ENCODE measurements at regions not wholly inside any gene's neighbourhood (a gene's known extent, or its start where the extent isn't known, plus 50 kb on each side); places are given as distances from the start of the nearest gene placed in this dataset.

DNA sequence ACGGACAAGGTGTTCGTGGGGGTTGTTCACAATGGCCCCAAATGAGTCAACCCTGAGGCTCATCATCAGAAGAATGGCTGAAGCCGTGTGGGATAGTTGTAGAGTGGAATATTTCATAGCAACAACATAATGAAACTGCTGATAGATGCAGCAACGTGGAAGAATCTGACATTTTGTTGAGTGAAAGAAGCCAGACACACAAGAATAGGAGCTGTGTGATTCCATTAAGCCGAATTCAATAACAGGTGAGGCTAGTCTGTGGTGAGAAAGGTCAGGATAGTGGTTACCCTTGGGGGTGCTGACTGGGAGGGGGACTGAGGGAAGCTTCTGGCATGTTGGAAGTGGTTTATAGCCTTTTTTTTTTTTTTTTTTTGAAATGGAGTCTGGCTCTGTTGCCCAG, 144.0 kb downstream of the SMAD6 start:
- Histone ChIP-seq H3K4me3 (ENCODE audit: low read depth in 1 of 2, low read length in 1 of 2) (no peak overlapping the region), H3K27me3 (no peaks in the 10 kb centered on the region), H3K4me1 (ENCODE audit: control insufficient read depth in 1 of 2, insufficient read depth in 1 of 2, low read depth in 1 of 2, low read length in 1 of 2) (peaks cover 35 to 40% of the 10 kb centered on the region in 2 experiments), H3K9me3 (no peaks in the 10 kb centered on the region), H3K27ac (no peak overlapping the region), H3K36me3 (no peaks in the 10 kb centered on the region)
- TF ChIP-seq, protein P1, sequence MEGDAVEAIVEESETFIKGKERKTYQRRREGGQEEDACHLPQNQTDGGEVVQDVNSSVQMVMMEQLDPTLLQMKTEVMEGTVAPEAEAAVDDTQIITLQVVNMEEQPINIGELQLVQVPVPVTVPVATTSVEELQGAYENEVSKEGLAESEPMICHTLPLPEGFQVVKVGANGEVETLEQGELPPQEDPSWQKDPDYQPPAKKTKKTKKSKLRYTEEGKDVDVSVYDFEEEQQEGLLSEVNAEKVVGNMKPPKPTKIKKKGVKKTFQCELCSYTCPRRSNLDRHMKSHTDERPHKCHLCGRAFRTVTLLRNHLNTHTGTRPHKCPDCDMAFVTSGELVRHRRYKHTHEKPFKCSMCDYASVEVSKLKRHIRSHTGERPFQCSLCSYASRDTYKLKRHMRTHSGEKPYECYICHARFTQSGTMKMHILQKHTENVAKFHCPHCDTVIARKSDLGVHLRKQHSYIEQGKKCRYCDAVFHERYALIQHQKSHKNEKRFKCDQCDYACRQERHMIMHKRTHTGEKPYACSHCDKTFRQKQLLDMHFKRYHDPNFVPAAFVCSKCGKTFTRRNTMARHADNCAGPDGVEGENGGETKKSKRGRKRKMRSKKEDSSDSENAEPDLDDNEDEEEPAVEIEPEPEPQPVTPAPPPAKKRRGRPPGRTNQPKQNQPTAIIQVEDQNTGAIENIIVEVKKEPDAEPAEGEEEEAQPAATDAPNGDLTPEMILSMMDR (IDR thresholded peaks at IDR 0.05) = no peak

DNA sequence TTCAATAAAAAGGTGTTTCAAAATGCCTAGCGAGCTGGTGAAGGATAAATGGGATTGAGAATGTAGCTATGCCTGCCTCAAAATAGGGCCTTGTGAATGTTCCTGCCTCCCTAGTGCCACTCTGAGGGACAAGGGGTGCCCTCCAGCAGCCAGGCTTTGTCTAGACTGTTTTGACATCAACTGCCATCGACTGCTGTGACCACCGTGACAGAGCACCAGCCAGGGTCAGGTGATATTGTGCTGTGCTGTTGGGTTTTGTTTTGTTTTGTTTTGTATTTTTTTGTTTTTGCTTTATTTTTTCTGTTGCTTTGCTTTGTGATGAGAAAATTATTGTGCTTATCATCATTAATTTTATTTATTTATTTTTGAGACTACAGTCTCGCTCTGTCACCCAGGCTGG, 144.8 kb downstream of the SMAD6 start:
- no peak overlapping the region for H3K27ac ChIP-seq
- no peaks in the 10 kb centered on the region for H3K9me3 ChIP-seq
- TF ChIP-seq, protein P1 (IDR thresholded peaks at IDR 0.05) = no peak
- H3K27me3 ChIP-seq = no peaks in the 10 kb centered on the region
- no peak overlapping the region for H3K4me3 ChIP-seq (ENCODE audit: low read depth in 1 of 2, low read length in 1 of 2)
- peaks cover 33 to 39% of the 10 kb centered on the region in 2 experiments for H3K4me1 ChIP-seq (ENCODE audit: control insufficient read depth in 1 of 2, insufficient read depth in 1 of 2, low read depth in 1 of 2, low read length in 1 of 2)
- no peaks in the 10 kb centered on the region for H3K36me3 ChIP-seq

DNA sequence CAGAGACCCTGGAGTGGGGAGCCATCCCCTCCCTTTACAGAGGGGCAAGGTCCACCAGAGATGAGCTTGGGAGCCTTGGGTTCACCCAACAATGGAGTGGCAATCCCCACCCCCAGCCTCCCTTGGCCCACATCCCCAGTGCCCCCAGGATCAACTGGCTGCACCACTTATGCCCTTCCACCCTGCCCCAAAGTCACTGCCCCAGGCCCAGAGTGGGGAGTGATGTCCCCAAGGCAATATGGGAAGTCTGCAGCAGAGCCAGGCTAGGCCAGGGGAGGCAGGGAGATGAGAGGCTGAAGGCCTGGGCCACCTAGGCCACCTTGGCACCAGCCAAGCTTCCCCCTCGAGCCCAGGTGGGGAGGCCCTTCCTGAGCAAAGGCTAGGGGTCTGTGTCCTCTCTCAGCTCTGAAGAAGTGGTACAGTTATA, 145.5 kb downstream of the SMAD6 start:
- no peak overlapping the region for H3K27ac ChIP-seq
- peaks cover 3% of the 10 kb centered on the region for H3K27me3 ChIP-seq
- no peak overlapping the region for H3K4me3 ChIP-seq (ENCODE audit: low read depth in 1 of 2, low read length in 1 of 2)
- H3K36me3 ChIP-seq = no peaks in the 10 kb centered on the region
- TF ChIP-seq, protein P1 (IDR thresholded peaks at IDR 0.05) = no peak
- H3K9me3 ChIP-seq = no peaks in the 10 kb centered on the region
- peaks cover 29 to 35% of the 10 kb centered on the region in 2 experiments for H3K4me1 ChIP-seq (ENCODE audit: control insufficient read depth in 1 of 2, insufficient read depth in 1 of 2, low read depth in 1 of 2, low read length in 1 of 2)

DNA sequence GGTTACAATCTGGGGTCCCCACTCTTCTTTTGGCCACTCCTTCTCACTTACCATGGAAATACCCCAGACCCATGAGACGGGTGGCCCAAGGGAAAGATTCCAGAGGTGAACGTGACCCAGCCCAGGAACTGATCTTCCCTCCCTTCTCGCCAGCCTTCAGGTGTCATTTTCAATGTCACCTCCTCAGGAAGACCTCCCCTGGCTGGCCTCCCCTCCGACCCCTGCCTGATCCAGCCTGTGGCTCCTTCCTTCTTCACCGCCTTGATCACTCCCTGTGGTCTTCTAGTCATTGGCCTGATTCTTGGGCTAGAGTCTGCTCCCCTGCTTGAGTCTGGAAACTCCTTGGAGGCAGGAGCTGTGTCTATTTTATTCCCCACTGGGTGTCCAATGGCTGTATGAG, 146.1 kb downstream of the SMAD6 start:
- no peaks in the 10 kb centered on the region for H3K36me3 ChIP-seq
- H3K27ac ChIP-seq = no peak overlapping the region
- H3K4me1 ChIP-seq (ENCODE audit: control insufficient read depth in 1 of 2, insufficient read depth in 1 of 2, low read depth in 1 of 2, low read length in 1 of 2) = peaks cover 26 to 32% of the 10 kb centered on the region in 2 experiments
- H3K9me3 ChIP-seq = no peaks in the 10 kb centered on the region
- peaks cover 4% of the 10 kb centered on the region for H3K27me3 ChIP-seq
- no peak overlapping the region for H3K4me3 ChIP-seq (ENCODE audit: low read depth in 1 of 2, low read length in 1 of 2)
- TF ChIP-seq, protein P1 (IDR thresholded peaks at IDR 0.05) = no peak

DNA sequence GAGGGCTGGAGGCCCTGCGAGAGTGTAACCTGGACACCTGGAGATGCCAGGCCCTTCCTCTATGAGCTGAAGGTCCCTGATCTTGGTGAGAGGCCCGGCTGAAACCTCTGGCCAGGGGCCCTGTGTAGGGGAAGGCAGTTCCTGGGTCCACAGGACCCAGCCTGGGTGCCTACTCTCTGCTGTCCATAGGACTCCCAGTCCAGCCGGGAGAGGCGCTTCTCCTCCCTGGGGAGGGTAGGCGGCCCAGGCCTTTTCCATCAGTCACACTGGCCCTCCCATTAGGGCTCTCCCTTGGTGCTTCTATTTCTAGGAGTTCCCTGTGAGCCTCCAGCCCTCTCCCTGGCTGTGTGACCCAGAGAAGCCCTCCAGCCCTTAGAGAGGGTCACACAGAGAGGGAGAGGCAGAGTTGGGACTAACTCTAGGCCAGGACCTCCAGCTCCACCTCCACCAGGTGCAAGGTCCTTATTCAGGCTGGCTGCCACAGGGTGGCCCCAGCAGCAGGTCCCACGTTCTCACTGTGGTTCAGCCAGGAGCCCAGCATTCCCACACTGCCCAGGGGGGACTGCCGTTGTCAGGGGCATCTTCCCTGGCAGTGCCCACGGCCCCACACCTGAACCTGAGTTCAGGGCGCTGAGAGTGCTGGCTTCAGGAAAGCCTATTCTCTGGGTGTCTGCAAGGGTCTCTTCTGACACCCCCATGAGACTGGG, 146.8 kb downstream of the SMAD6 start:
- Histone ChIP-seq H3K27ac (no peak overlapping the region), H3K36me3 (no peaks in the 10 kb centered on the region), H3K27me3 (peaks cover 4% of the 10 kb centered on the region), H3K4me3 (ENCODE audit: low read depth in 1 of 2, low read length in 1 of 2) (no peak overlapping the region), H3K9me3 (no peaks in the 10 kb centered on the region), H3K4me1 (ENCODE audit: control insufficient read depth in 1 of 2, insufficient read depth in 1 of 2, low read depth in 1 of 2, low read length in 1 of 2) (peaks cover 20 to 25% of the 10 kb centered on the region in 2 experiments)
- TF ChIP-seq, protein P1 (IDR thresholded peaks at IDR 0.05) = no peak
